ENCODE measurements at regions not wholly inside any gene's neighbourhood (a gene's known extent, or its start where the extent isn't known, plus 50 kb on each side); places are given as distances from the start of the nearest gene placed in this dataset.
A peak's percentile ranks its signal among the peaks of the same experiment; 100 is the strongest.

DNA sequence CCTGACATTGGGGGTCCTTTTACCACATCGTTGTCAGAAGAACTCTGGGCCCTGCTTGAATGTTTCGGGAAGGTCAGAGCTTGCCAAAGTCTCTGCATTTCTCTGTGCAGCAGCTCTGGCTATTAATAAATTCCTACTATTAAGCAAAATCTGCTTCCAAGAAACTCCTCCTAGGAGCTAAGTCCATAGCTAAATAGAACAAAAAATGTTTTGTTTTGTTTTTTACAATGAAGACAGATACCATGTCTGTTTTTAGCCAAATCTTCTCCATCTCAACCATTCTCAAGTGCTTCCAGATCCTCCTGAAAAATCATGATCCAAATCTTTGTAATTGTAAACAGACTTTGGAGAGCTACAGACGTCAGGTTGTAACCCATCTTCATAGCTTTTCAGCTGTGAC lies 161.6 kb downstream of the SPATA18 start:
- no peak for DNase-seq (ENCODE audit: low read depth in 4 of 4, low spot score in 3 of 4)

DNA sequence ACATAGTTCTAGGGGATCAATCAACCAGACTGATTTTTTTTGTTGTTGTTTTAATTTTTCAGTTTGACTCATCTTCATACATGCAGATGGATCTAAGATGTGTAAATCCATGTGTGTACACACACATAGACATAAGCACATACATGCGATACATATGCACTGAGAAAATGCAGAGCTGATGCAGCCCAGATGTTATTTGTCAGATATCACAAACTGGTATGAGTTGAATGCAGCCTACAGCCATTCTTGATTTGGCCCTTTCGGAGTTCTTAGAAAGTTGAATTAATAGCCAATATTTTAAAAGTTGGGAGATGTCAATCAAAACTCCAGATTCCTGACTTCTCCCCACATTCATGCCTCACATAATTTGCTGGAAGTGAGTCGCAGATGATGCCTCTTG lies 180.4 kb downstream of the SPATA18 start:
- DNase-seq (ENCODE audit: low read depth in 4 of 4, low spot score in 3 of 4), result no peak

DNA sequence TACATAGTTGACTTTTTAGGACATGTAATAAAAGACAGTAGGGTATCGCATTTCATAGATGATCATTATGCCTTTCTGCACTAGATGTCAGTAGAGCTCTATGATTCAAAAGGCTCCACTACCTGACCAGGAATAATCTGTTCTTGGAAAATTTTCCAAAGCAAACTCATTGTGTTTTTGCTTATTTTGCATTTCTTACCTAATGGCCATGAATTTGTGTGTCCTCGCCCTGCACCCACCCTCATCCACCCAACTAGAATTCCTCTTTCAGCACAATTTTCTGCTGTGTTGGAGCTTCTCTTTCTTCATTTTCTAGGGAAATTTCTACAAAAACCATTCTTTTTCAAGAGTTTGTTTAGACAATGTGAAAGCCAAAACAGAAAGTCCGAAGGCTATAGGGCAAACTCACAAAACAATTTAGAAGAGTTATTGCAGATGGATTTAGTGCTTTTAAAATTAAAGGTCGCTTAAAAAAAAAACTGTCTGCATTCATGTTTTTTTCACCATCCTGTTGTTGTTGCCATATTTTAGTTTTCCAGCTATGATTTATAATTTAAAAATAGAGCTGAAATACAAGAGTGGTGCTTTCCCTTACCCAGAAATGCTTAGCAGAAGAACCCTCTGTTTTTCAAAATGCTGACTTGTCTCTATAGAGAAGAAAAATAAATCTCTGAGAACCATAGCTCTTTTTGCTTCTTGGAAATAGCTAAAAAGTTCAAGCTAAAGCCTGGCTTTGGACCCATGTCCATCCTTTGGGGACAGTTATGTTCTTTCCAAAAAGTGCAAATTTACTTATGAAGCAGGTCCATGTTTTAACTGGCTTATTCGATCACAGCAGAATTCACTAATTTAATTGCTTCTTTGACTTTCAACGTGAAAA lies 183.7 kb downstream of the SPATA18 start:
- DNase-seq (ENCODE audit: low read depth in 4 of 4, low spot score in 3 of 4), result peak in 2 of 4 donors; percentile 55 to 64

DNA sequence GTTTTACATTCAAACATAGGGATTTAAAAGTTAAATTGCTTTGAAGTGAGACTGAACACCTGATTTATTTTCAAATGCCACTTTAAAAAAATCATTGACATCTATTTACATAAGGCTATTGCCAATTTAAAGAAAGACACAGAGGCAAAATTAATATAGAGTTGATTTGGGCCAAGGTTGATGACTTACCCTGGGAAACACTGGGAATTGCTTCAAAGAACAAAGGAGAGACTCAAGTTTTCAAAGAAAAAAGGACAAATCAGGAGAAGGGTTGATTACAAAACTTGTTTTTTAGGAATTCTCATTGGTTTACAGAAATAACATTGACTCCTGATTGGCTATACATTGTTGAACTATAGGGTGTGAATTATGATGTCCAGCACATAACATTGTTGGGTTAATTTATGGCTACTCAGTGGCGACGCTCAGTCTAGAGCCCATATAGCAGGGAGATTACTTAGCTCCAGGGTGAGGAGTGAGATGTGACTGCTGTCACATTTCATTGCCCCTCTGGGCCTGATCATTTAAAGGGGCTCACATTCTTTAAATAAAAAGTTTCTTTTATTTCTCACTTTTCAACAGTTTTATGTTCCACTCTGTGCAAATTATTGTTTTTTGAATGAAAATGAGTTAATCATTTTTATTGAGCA lies 184.6 kb downstream of the SPATA18 start:
- DNase-seq (ENCODE audit: low read depth in 4 of 4, low spot score in 3 of 4), result peak in 3 of 4 donors; percentile 57 to 64 (median 64)

DNA sequence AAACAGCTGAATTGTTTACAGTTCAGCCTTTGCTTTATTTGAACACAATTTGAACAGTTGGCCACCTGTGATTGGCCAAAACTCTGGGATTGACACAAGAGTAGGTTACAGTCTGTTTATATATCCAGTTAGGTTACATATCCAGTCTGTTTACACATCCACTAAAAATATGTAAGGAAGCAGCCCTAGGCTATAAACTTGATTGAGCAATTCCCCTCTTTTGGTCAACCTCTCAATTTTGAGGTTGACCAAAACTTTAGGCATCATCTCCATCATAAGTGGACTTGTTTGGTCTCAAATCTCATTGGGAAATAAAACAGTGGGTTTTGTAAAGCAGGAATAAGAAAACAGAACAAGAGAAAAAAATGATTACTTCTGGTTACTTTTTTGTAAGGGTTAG lies 190.8 kb downstream of the SPATA18 start:
- no peak for DNase-seq (ENCODE audit: low read depth in 4 of 4, low spot score in 3 of 4)

DNA sequence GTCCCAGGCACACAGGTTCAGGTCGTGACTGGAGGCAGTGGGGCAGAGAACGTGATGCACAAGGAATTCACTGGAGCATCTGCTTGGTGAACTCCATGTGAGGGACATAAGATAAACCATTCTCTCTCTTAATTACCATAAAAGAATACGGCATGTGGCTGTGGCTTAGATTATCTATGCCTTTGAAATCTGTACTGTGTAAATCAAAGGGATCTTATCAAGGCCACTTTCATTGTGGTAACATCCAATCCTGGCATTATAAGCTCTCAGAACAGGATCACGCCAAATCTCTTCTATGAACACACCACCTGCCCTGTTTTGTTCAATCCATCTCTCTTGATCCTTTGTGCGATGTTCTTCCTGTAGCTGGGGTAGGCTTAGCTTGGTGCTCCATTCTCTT lies 192.3 kb downstream of the SPATA18 start:
- DNase-seq (ENCODE audit: low read depth in 4 of 4, low spot score in 3 of 4), result no peak

DNA sequence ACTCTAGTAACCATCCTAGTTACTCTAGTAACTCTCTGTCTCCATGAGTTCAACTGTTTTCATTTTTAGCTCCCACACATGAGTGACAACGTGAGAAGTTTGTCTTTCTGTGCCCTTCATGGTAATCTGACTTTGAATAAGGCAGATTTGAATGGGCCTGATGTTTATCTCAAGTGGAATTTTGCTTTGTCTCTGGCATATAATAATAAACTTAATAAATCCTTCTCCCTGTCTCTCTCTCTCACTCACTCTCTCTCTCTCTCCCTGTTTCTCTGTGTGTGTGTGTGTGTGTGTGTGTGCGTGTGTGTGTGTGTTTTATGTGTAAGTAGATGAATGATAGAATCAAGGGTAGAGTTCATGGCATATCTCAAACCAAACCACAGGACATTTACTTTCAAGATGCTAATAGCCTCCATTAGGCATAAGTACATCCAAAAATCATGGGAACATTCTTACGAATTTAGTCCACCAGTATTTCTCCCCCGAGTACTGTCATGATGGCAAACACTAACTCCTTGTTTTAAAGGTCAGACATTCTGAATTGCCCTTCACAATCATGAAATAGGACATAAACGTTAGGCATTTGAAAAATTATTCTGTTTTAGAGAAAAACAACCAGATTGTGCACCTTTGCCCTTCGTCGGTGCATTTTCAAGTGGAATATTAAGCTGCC lies 193.1 kb downstream of the SPATA18 start:
- no peak for DNase-seq (ENCODE audit: low read depth in 4 of 4, low spot score in 3 of 4)

DNA sequence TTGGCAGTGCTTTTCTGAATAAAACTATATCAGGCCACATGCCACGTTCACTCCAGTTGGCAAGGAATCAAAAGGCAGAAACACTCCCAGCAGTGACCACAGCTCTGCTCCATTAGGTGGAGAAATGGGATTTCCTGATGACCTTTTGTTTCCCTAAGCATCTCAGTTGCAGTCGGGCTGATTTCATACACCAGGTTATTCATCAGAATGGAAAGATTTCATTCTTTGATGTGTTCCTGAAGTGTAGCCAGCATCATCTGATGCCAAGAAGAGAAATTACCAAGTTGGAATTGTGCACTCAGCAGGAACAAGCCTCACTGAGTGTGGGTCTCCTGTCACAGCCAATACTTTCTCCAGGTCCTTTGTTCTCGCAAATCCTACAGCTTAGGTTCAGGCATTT lies 193.7 kb downstream of the SPATA18 start:
- no peak for DNase-seq (ENCODE audit: low read depth in 4 of 4, low spot score in 3 of 4)

DNA sequence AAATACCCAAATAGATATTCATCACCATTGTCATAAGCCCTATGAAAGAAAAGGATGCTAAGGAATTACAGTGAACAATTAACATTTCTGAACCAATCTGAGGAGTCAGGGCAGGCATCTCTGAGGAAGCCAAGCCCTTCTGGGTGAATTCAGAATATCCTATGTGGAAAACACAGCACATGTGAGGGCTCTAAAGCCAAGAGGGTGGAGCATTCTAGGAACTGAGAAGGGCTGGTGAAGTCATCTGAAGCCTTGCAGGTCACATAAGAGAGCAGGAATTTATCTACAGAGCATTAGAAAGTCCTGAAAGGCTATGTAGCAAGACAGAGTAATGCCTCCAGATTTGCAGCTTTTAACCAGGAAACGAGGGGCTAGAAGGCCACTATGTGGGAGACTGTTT lies 195.7 kb downstream of the SPATA18 start:
- no peak for DNase-seq (ENCODE audit: low read depth in 4 of 4, low spot score in 3 of 4)

DNA sequence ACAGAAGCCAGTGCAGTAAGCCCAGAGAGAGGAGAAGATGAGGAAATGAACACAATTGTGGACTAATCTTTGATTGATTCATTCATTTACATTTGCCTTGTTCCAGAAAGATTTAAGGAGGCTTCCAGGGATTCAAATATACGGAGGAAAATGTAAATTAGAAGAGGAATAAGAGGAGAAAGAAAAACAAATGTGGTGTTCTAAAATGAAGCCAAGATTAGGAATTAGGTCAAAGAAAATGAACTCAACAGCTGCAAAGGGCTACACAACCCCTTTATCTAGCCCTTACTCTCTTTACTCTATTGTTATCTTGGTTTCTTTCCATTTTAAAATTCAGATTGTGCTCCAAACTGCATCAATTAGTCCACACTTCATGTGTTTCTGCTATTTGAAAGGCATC lies 196.8 kb downstream of the SPATA18 start:
- no peak for DNase-seq (ENCODE audit: low read depth in 4 of 4, low spot score in 3 of 4)

DNA sequence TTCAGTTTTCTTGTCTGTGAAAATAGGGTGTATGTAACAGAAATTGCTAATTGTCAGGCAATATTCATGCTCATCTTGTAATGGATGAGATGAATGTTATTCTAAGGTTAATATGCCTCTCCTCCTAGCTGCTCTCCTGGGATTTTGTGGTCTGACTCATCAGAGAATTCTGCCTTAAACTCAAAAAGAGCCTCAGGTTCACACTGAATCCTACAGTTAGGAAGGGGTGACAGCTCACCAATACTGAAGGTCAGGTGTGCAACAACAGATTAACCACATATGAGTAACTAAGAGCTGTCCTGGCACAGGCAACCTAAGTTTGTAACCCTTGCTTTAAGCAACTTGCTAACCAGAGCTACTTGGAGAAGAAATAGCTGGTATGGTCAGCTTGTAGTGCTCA lies 197.7 kb downstream of the SPATA18 start:
- no peak for DNase-seq (ENCODE audit: low read depth in 4 of 4, low spot score in 3 of 4)

DNA sequence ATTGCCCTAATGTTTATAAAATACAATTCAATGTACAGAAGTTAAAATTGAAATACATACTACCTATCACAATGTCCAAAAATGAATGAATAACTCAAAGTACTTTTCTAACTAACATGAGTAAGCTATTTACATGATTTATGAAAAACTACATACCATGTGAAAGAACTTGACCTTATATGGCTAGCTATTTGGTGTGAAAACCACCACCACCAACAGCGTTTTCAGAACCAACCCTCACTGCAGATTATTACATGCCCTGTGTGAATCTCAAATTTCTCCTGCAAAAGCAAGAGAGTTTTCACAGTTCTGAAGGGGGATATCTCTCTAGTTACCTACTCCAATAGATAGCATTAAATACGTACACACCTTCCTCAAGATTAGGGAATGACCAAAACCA lies 198.5 kb downstream of the SPATA18 start:
- DNase-seq (ENCODE audit: low read depth in 4 of 4, low spot score in 3 of 4), result no peak

DNA sequence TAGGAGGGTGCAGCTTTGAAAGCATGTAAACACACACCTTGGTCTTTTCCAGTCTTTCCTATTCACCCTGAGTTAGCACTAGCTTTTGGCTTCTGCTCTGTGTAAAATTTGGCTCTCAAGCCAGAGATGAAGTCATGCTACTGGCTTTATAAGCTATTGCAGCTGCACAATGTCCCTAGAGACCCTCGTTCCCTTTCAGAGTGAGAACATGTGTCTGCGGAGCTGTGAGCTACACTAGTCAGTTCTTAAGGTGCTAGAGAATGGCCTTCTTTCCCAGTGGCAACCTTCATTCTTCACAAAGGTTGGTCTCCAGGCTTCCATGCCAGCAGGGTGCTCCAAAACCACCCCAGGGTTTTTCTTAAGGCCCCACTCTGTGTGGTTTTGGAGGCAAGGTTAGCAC lies 199.1 kb downstream of the SPATA18 start:
- DNase-seq (ENCODE audit: low read depth in 4 of 4, low spot score in 3 of 4), result peak in 1 of 4 donors; percentile 57

DNA sequence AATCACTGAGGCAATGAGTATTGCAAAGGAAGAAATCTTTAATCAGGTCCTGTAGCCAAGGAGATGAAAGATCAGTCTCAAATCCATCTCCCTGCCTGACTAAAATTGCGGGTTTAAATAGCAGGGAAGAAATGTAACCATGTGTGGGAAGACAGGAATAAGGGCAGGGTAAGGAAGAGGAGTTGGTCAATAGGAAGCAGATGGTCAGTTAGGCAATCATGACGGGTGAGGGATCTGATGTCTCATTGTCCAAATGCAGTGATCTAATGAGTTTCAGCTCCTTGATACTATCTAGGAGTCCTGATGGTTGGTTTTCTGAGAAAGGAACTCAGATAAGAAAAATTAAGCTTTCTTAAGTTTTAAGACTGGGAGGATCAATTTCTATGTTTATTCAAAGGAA lies 200.8 kb downstream of the SPATA18 start:
- DNase-seq (ENCODE audit: low read depth in 4 of 4, low spot score in 3 of 4), result no peak

DNA sequence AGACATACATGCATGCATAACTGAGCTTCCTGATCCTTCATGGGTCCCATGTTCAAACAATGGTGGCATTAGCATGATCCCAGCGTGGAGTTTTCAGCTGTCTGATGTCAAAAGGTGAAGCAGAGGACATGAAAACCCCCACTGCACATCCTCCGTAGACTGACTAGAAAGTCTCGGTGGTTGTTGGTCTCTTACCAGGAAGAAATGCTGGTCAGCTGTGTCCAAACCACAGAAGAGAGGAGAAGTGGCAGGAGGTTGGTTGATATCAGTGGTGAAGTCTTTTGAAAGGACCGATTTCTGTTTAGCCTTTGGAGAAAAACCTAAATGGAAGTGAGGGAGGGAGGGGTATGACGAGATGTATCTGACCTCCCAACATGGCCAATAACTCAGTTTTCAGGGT lies 201.9 kb downstream of the SPATA18 start:
- no peak for DNase-seq (ENCODE audit: low read depth in 4 of 4, low spot score in 3 of 4)

DNA sequence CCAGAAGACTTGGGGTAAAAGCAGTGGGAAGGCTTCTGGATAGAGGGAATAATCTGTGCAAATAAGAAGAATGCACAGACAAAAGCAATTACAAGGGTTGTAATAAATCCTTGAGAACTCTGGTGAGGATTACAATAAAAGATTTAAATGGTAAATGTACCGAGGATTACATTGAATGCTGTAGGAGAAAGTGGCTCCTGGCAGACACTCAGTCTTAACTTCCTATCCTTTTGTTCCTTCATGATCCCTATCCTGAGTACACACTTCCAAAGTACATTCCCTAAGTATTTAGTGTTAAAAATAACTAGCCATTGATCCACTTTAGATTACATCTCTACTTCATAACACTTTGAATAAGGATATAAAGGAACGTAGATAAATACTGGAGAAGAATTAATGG lies 205.4 kb downstream of the SPATA18 start:
- DNase-seq (ENCODE audit: low read depth in 4 of 4, low spot score in 3 of 4), result no peak

DNA sequence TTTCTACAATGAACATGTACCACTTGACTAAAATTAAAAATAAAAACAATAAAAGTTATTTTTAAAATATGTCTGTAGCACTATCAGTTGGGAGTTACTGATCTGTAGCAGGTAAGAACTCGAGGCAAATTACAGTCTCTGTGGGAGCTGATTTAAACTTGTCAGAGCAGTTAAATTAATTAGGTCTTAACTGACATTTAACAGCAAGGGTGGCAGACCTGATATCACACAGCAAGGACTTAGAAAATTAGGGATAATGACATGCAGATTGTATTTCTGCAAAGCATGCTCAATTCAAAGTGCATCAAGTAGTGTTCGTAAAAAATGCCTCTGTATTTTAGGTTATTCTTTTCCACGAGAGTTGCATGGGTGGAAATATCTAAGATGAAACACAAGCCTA lies 208.9 kb downstream of the SPATA18 start:
- DNase-seq (ENCODE audit: low read depth in 4 of 4, low spot score in 3 of 4), result no peak

DNA sequence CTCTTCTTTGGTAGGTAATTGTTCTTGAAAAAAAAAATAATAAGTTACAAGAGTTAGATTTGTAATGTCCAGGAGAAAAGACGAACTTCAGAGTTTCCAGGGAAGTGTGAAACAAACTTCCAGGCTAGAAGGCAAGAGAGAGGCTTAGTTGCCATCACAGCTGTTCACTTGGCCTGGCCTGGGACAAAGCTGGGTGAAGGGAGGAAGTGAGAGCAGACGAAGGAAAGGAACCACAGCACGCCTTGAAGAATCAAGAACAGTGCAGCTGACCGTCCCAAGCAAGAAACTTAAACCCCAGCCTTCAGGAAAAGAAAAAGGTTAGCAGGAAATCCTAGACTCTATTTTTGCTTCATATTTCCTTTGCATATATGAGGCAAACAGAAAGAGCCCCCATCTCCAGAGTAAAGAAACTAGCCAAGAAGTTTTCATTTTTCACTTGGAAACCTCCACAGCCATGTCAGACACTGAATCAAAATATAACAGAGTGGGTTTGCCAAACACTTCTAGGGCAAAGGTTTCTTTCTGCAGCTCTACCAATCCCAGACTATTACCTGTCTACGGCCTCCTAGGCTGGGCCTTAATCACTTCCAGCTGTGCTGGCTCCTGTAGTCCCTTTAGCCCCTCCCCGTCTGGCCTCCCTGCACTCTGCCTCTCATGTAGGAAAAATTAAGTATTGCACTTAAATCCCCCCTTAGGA lies 209.6 kb downstream of the SPATA18 start:
- DNase-seq (ENCODE audit: low read depth in 4 of 4, low spot score in 3 of 4), result no peak

DNA sequence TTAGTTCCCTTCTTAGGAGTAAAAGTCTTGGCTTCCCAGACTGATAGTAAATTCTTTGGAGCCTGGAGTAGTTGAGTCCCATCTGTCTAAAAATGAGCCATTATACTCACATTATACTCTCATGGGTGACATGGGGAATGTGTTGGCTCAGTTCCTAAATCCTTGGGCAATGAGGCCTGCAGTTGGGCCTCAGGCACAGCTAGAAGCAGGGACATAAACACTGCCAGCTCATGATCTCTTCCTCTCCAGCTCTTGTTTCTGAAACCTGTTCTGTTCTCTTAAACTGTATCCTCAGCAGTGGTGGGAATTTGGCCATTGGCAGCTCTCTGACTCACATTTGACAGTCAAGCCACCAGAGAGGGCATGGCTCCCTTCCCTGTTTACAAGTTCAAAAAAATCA lies 212.5 kb downstream of the SPATA18 start:
- no peak for DNase-seq (ENCODE audit: low read depth in 4 of 4, low spot score in 3 of 4)

DNA sequence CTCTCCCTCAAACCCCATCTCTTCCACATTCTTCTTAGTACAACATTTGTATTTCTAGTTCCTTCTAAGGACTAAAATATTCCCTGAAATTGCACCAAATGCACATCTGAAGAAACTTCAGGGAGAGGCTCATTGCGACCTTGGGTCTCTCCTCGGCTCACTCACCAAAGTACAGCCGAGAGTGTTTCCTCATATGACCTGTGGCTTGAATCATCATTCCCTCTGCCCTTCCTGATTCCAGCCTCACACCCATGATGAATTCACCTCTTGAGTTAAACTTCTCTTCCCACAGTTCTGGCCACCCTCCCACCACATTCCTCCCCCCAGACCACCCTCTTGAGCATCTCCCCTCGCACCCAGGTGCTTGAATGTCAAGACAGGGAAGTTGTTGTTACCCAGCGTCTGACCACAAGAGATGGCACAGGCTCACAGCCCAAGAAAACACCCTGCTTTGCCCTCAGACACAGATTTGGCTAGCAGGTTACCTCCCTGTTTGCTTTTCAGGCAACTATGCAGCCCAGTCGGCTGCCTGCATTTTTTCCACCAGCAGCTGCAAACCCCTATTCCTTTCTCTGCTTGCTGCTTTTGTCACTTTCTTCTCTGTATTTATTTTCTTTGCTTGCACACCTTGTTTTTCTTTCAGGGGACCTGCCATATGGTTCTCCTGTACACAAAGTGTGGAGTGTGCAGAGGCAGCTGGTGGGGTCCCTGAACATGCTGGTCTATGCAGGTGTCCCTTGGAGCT lies 214.8 kb downstream of the SPATA18 start:
- no peak for DNase-seq (ENCODE audit: low read depth in 4 of 4, low spot score in 3 of 4)
